SK-N-SH (cell line): ENCODE measurements at regions not wholly inside any gene's neighbourhood (a gene's known extent, or its start where the extent isn't known, plus 50 kb on each side); places are given as distances from the start of the nearest gene placed in this dataset.

ENCODE experiments used
- CTCF ChIA-PET: fragments of 300-600, 350-600 bp; formaldehyde crosslinking; extraction: SDS; loops from one replicate; lab custom pipeline; 2021; lab: Yijun Ruan, JAX
- POLR2A ChIA-PET: fragments of 350-600 bp; sonication (Branson Sonifier 250); formaldehyde crosslinking; extraction: SDS; loops from one replicate; lab custom pipeline; 2020; ENCODE audit warnings: antibody characterized with exemption, inconsistent platforms; lab: Yijun Ruan, JAX
- DNase-seq: peaks from one replicate; pipeline ENCODE4 v3.0.0; 2012
- H2AFZ ChIP-seq: fragments of 200-600 bp; sonication (generic); 2 replicates; pipeline ENCODE4 v1.8.1; 2016; ENCODE audit warnings: antibody characterized with exemption, mild to moderate bottlenecking, low read depth
- H3F3A ChIP-seq: fragments of 200-600 bp; sonication (generic); replicated peaks from 2 replicates; pipeline ENCODE3; 2016; ENCODE audit warnings: antibody characterized with exemption, mild to moderate bottlenecking; ENCODE audit not compliant: insufficient read depth
- H3K27ac ChIP-seq, 2 experiments: fragments of 200-500 bp in 1 of 2; fragments of 200-600 bp in 1 of 2; sonication (Bioruptor generic) in 1 of 2; sonication (generic), shearing (Covaris generic) in 1 of 2; 2 replicates each; pipeline versions ENCODE4 v1.5.1 to v1.6.1; 2014 to 2016; ENCODE audit warnings: low read depth in 2 of 2, inconsistent platforms in 1 of 2, low read length in 1 of 2, mild to moderate bottlenecking in 1 of 2, mixed read lengths in 1 of 2
- H3K27me3 ChIP-seq: fragments of 200-600 bp; sonication (generic), shearing (Covaris generic); 2 replicates; pipeline ENCODE4 v1.6.1; 2016; ENCODE audit warnings: mixed run types; ENCODE audit not compliant: insufficient read depth
- H3K36me3 ChIP-seq, 2 experiments: fragments of 200-500 bp in 1 of 2; fragments of 200-600 bp in 1 of 2; sonication (Bioruptor generic) in 1 of 2; sonication (generic) in 1 of 2; replicated peaks in 1 of 2; 2 replicates each; pipeline versions ENCODE3 to v1.5.1; 2014 to 2016; ENCODE audit warnings: low read length in 1 of 2, mild to moderate bottlenecking in 1 of 2; ENCODE audit not compliant: insufficient read depth in 2 of 2, control insufficient read depth in 1 of 2
- H3K4me1 ChIP-seq, 2 experiments: fragments of 200-500 bp in 1 of 2; fragments of 200-600 bp in 1 of 2; sonication (Bioruptor generic) in 1 of 2; sonication (generic), shearing (Covaris generic) in 1 of 2; 2 replicates each; pipeline versions ENCODE4 v1.5.1 to v1.6.1; 2014 to 2016; ENCODE audit warnings: low read depth in 1 of 2, low read length in 1 of 2, mixed run types in 1 of 2; ENCODE audit not compliant: insufficient read depth in 2 of 2, control insufficient read depth in 1 of 2
- H3K4me2 ChIP-seq: fragments of 200-600 bp; sonication (generic), shearing (Covaris generic); 2 replicates; pipeline ENCODE4 v1.6.1; 2017; ENCODE audit warnings: mixed run types
- H3K4me3 ChIP-seq, 2 experiments: fragments of 200-500 bp in 1 of 2; fragments of 200-600 bp in 1 of 2; sonication (Bioruptor generic) in 1 of 2; sonication (generic), shearing (Covaris generic) in 1 of 2; 2 replicates each; pipeline versions ENCODE4 v1.5.1 to v1.8.1; 2014 to 2016; ENCODE audit warnings: low read depth in 2 of 2, inconsistent platforms in 1 of 2, low read length in 1 of 2, mild to moderate bottlenecking in 1 of 2, mixed read lengths in 1 of 2, moderate library complexity in 1 of 2
- H3K79me2 ChIP-seq: fragments of 200-600 bp; sonication (generic); 2 replicates; pipeline ENCODE4 v1.8.1; 2017; ENCODE audit warnings: mild to moderate bottlenecking; ENCODE audit not compliant: insufficient read depth
- H3K9ac ChIP-seq: fragments of 200-600 bp; sonication (generic); 2 replicates; pipeline ENCODE4 v1.6.1; 2017; ENCODE audit warnings: mixed run types
- H3K9me2 ChIP-seq: fragments of 200-600 bp; sonication (generic); 2 replicates; pipeline ENCODE4 v1.6.1; 2017; ENCODE audit warnings: mixed run types
- H3K9me3 ChIP-seq: fragments of 200-600 bp; sonication (generic); 2 replicates; pipeline ENCODE4 v1.6.1; 2017; ENCODE audit warnings: mixed run types, mild to moderate bottlenecking, moderate library complexity
- H4K20me1 ChIP-seq: fragments of 200-600 bp; sonication (generic); 2 replicates; pipeline ENCODE4 v1.6.1; 2017; ENCODE audit warnings: mild to moderate bottlenecking, mixed run types; ENCODE audit not compliant: insufficient read depth
- CTCF ChIP-seq: fragments of 200-600 bp; sonication (generic); IDR thresholded peaks from 2 replicates; pipeline ENCODE4 v1.6.1; 2017; ENCODE audit warnings: antibody characterized with exemption, mild to moderate bottlenecking, moderate library complexity
- EZH2phosphoT487 ChIP-seq: fragments of 200-600 bp; sonication (generic); IDR thresholded peaks from 2 replicates; pipeline ENCODE4 v1.6.1; 2017; ENCODE audit warnings: low read depth, mixed run types, mild to moderate bottlenecking, antibody characterized with exemption, moderate library complexity, borderline replicate concordance
- FOSL2 ChIP-seq: IDR thresholded peaks from 2 replicates; pipeline ENCODE4 v1.4.0; 2012; ENCODE audit warnings: low read depth, mild to moderate bottlenecking, moderate library complexity, borderline replicate concordance
- FOXJ3 ChIP-seq: sonication (generic); formaldehyde crosslinking; IDR thresholded peaks from 2 replicates; pipeline ENCODE4 v1.5.1; 2020; ENCODE audit warnings: mild to moderate bottlenecking, missing genetic modification reagents
- FOXM1 ChIP-seq: IDR thresholded peaks from 2 replicates; pipeline ENCODE4 v1.4.0; 2012; ENCODE audit warnings: low read depth, mild to moderate bottlenecking
- JUND ChIP-seq: IDR thresholded peaks from 2 replicates; pipeline ENCODE4 v1.4.0; 2012
- MEF2A ChIP-seq: IDR thresholded peaks from 2 replicates; pipeline ENCODE4 v1.4.0; 2012; ENCODE audit warnings: low read depth, borderline replicate concordance
- RAD21 ChIP-seq: IDR thresholded peaks from 2 replicates; pipeline ENCODE4 v1.6.1; 2012; ENCODE audit warnings: mild to moderate bottlenecking, low read length
- RCOR1 ChIP-seq: fragments of 150-350 bp; IDR thresholded peaks from 2 replicates; pipeline ENCODE4 v1.6.1; 2017; ENCODE audit warnings: antibody characterized with exemption, low read length
- RXRA ChIP-seq: IDR thresholded peaks from 2 replicates; pipeline ENCODE4 v1.4.0; 2012; ENCODE audit warnings: low read depth, mild to moderate bottlenecking, borderline replicate concordance
- SIN3A ChIP-seq: IDR thresholded peaks from 2 replicates; pipeline ENCODE4 v1.6.1; 2012; ENCODE audit warnings: low read depth, mild to moderate bottlenecking, low read length, moderate library complexity, borderline replicate concordance
- TCF12 ChIP-seq: IDR thresholded peaks from 2 replicates; pipeline ENCODE4 v1.4.0; 2012
- USF2 ChIP-seq: fragments of 150-350 bp; IDR thresholded peaks from 2 replicates; pipeline ENCODE4 v1.6.1; 2017; ENCODE audit warnings: antibody characterized with exemption, low read length, low read depth, borderline replicate concordance
- YY1 ChIP-seq: IDR thresholded peaks from 2 replicates; pipeline ENCODE4 v1.4.0; 2012; ENCODE audit warnings: low read depth, mild to moderate bottlenecking
- ZBTB33 ChIP-seq: IDR thresholded peaks from 2 replicates; pipeline ENCODE4 v1.4.0; 2012; ENCODE audit warnings: low read depth, borderline replicate concordance
- WGBS: methylation state at CpG from one replicate; pipeline ENCODE4 v1.1.6; 2017; ENCODE audit warnings: low lambda C conversion rate; 5-methylcytosine and 5-hydroxymethylcytosine counted together
- TF ChIP-seq, protein P1 (sequence below): IDR thresholded peaks from 2 replicates; pipeline ENCODE4 v1.4.0; 2012; ENCODE audit warnings: low read depth

DNA sequence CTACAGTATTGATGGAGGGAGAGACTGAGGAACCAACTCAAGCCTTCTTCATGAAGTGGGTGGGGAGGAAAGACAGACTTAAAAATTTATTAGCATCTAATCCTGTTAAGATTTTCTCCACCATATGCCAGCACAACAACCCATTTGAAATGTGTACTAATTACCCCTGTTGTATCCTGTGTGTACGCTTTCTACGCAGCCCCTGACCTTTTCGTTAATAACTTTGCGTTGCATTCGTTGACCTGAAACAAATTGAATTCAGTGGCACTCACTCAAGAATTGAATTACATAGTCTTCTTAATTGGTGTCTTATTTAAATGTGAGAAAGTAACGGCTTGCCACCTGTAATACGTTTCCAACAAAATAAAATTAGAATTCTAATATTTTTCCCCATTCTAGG, 113.9 kb downstream of the LINC00237 start:
- Histone ChIP-seq H3F3A (no peaks in the 10 kb centered on the region), H2AFZ (no peak overlapping the region), H3K36me3 (no peaks in the 10 kb centered on the region), H3K4me1 (no peaks in the 10 kb centered on the region), H3K27ac (no peak overlapping the region), H3K9me2 (no peaks in the 10 kb centered on the region), H4K20me1 (no peaks in the 10 kb centered on the region), H3K9ac (no peak overlapping the region), H3K79me2 (no peaks in the 10 kb centered on the region), H3K4me2 (no peak overlapping the region), H3K27me3 (peaks cover 24% of the 10 kb centered on the region), H3K4me3 (no peak overlapping the region), H3K9me3 (no peaks in the 10 kb centered on the region)
- ChIA-PET POLR2A (no interaction called here), CTCF (no interaction called here)
- no peak for DNase-seq
- TF ChIP-seq JUND (no peak), RCOR1 (no peak), RXRA (no peak), USF2 (no peak), EZH2phosphoT487 (no peak), FOSL2 (no peak), FOXJ3 (no peak), TCF12 (no peak), FOXM1 (no peak), SIN3A (no peak), MEF2A (no peak), RAD21 (no peak), ZBTB33 (no peak), CTCF (no peak), YY1 (no peak)
- TF ChIP-seq, protein P1, sequence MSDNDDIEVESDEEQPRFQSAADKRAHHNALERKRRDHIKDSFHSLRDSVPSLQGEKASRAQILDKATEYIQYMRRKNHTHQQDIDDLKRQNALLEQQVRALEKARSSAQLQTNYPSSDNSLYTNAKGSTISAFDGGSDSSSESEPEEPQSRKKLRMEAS: no peak
- WGBS: 22% methylated on average over 7 of the region's 7 CpGs
